ENCODE measurements at regions not wholly inside any gene's neighbourhood (a gene's known extent, or its start where the extent isn't known, plus 50 kb on each side); places are given as distances from the start of the nearest gene placed in this dataset.

DNA sequence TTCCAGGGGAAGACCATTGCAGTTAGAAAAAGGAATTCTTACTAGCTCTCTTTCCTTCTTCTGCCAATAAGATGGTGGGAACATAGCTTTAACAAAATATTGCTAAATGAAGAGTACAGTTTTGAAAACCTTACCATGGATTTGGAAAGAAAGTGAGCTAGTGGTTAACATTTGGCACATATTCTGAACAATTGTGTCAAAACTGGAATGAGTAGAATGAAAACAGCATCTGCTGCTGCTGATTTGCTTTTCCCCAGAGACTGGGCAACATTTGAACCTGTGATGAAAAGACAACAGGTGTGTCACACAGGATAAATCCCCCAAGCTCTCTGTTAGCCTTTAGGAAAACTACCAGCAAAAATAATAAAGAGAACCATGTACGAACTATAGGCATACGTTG is 761.4 kb downstream of the KCNA4 start:
- TF ChIP-seq, protein P1, sequence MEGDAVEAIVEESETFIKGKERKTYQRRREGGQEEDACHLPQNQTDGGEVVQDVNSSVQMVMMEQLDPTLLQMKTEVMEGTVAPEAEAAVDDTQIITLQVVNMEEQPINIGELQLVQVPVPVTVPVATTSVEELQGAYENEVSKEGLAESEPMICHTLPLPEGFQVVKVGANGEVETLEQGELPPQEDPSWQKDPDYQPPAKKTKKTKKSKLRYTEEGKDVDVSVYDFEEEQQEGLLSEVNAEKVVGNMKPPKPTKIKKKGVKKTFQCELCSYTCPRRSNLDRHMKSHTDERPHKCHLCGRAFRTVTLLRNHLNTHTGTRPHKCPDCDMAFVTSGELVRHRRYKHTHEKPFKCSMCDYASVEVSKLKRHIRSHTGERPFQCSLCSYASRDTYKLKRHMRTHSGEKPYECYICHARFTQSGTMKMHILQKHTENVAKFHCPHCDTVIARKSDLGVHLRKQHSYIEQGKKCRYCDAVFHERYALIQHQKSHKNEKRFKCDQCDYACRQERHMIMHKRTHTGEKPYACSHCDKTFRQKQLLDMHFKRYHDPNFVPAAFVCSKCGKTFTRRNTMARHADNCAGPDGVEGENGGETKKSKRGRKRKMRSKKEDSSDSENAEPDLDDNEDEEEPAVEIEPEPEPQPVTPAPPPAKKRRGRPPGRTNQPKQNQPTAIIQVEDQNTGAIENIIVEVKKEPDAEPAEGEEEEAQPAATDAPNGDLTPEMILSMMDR (IDR thresholded peaks at IDR 0.05), result no peak
- Histone ChIP-seq H3K36me3 (no peaks in the 10 kb centered on the region), H3K4me1 (no peaks in the 10 kb centered on the region), H3K27ac (no peak overlapping the region), H3K27me3 (no peaks in the 10 kb centered on the region), H3K9me3 (no peaks in the 10 kb centered on the region), H3K4me3 (no peak overlapping the region)
- DNase-seq (ENCODE audit: low spot score), result no peak

DNA sequence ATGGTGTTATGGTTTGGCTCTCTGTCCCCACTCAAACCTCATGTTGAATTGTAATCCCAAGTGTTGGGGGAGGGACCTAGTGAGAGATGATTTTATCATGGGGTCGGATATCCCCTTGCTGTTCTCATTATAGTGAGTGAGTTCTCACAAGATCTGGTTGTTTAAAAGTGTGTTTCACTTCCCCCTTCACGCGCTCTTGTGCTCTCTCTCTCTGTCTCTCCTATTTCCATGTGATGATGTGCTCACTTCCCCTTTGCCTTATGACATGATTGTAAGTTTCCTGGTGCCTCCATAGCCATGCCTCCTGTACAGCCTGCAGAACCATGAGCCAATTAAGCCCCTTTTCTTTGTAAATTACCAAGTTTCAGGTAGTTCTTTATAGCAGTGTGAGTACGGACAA is 765.1 kb downstream of the KCNA4 start:
- Histone ChIP-seq H3K9me3 (no peaks in the 10 kb centered on the region), H3K4me1 (no peaks in the 10 kb centered on the region), H3K4me3 (no peak overlapping the region), H3K36me3 (no peaks in the 10 kb centered on the region), H3K27me3 (no peaks in the 10 kb centered on the region), H3K27ac (no peak overlapping the region)
- DNase-seq (ENCODE audit: low spot score), result no peak
- TF ChIP-seq, protein P1 (IDR thresholded peaks at IDR 0.05), result no peak

DNA sequence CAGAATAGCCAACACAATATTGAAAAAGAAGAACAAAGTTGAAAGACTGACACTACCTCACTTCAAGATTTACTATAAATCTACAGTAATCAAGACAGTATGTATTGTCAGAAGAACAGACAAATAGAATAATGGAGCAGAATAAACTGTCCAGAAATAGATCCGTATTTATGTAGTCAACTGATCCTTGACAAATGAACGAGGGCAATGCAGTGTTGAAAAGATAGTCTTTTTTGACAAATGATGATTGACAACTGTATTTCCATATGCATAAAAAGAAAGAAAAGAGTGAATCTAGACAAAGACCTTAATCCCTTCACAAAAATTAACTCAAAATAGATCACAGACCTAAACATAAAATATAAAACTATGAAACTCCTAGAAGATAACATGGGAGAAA is 767.1 kb downstream of the KCNA4 start:
- TF ChIP-seq, protein P1 (IDR thresholded peaks at IDR 0.05), result no peak
- Histone ChIP-seq H3K4me1 (no peaks in the 10 kb centered on the region), H3K27ac (no peak overlapping the region), H3K4me3 (no peak overlapping the region), H3K9me3 (no peaks in the 10 kb centered on the region), H3K36me3 (no peaks in the 10 kb centered on the region), H3K27me3 (no peaks in the 10 kb centered on the region)
- DNase-seq (ENCODE audit: low spot score), result no peak

DNA sequence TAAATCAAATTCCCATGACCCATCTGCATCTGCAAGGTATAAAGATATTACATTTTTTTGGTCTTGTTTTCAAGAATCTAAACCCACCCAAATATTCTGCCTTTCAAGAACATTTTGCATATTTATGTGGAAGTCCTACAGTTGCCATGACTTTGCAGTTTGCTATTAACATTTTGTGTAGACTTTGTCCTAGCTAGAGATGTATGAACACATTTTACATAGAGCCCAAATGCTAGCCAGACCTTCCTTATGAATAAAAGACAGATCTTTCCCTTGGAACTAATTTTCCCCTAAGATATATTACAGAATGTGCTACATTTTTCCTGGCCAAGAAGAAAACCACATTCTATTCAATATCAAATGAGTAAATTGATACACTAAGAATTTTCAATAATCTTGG is 772.5 kb downstream of the KCNA4 start:
- Histone ChIP-seq H3K4me3 (no peak overlapping the region), H3K27ac (no peak overlapping the region), H3K36me3 (no peaks in the 10 kb centered on the region), H3K27me3 (no peaks in the 10 kb centered on the region), H3K4me1 (no peaks in the 10 kb centered on the region), H3K9me3 (no peaks in the 10 kb centered on the region)
- DNase-seq (ENCODE audit: low spot score), result no peak
- TF ChIP-seq, protein P1 (IDR thresholded peaks at IDR 0.05), result no peak

DNA sequence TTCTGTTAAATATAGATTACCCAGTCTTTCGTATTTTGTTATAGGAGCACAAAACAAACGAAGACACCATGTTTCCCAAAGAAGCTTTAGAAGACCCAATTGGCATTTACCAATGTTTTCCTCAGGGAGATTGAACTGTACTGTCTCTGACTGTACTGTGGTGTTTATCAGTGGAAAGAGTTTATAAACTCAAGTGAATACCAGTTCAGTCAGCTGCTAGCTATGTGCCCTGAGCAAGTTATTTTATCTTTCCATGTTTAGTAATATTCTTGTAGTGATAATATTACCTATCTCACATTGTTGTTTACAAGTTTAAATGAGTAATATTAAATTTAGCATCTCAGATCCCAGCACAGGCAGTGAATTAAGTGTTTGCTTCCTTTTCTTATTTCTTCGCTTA is 773.2 kb downstream of the KCNA4 start:
- H3K27ac ChIP-seq, result no peak overlapping the region
- no peaks in the 10 kb centered on the region for H3K4me1 ChIP-seq
- no peaks in the 10 kb centered on the region for H3K9me3 ChIP-seq
- TF ChIP-seq, protein P1 (IDR thresholded peaks at IDR 0.05), result no peak
- no peak for DNase-seq (ENCODE audit: low spot score)
- no peaks in the 10 kb centered on the region for H3K36me3 ChIP-seq
- no peaks in the 10 kb centered on the region for H3K27me3 ChIP-seq
- H3K4me3 ChIP-seq, result no peak overlapping the region

DNA sequence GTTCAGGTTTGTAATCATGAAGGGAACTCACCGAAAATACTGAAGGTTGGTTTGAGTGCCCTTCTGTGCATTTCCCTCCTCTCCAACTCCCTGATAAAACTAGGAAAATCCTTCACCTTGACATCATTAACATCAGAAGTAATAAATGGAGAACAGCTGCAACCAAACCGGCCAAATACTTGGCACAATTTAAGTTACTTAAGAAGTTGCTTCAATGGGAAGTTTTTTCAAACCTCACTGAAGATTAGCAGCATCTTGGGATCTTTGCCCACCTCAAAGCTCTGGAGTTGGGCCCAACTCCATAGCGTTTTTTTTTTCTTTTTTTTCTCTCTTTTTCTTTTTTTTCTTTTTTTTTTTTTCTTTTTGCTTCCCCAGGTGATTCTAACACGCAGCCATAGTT is 784.8 kb downstream of the KCNA4 start:
- H3K27ac ChIP-seq, result no peak overlapping the region
- no peaks in the 10 kb centered on the region for H3K27me3 ChIP-seq
- no peak overlapping the region for H3K4me3 ChIP-seq
- no peaks in the 10 kb centered on the region for H3K4me1 ChIP-seq
- no peaks in the 10 kb centered on the region for H3K36me3 ChIP-seq
- no peaks in the 10 kb centered on the region for H3K9me3 ChIP-seq
- DNase-seq (ENCODE audit: low spot score), result no peak
- TF ChIP-seq, protein P1 (IDR thresholded peaks at IDR 0.05), result no peak

All from right atrium auricular region (tissue), 2 donors.